ENCODE measurements at regions not wholly inside any gene's neighbourhood (a gene's known extent, or its start where the extent isn't known, plus 50 kb on each side); places are given as distances from the start of the nearest gene placed in this dataset.

GRCh38 chr1:115412286-115412685, 74.2 kb upstream of the NGF start:
- DNase-seq = no peak

- no peak for DNase-seq
Observed at GRCh38 chr1:115411371-115412063, 73.5 kb upstream of the NGF start.

GRCh38 chr1:115409094-115410015, 71.3 kb upstream of the NGF start:
- DNase-seq = no peak

GRCh38 chr1:115408533-115408932, 70.5 kb upstream of the NGF start:
- no peak for DNase-seq

GRCh38 chr1:115404911-115405310, 66.9 kb upstream of the NGF start:
- DNase-seq = no peak

- no peak for DNase-seq
Observed at GRCh38 chr1:115402753-115403184, 64.7 kb upstream of the NGF start.

GRCh38 chr1:115401676-115402075, 63.6 kb upstream of the NGF start:
- no peak for DNase-seq

GRCh38 chr1:115400891-115401290, 62.8 kb upstream of the NGF start:
- no peak for DNase-seq

GRCh38 chr1:115400426-115400825, 62.4 kb upstream of the NGF start:
- no peak for DNase-seq

GRCh38 chr1:115398745-115399144, 60.7 kb upstream of the NGF start:
- DNase-seq = no peak

All from CD4-positive, alpha-beta T cell treated with Interferon alpha-2 for 1 hour (primary cell).